Stimulated activated CD8-positive, alpha-beta memory T cell treated with anti-CD3 and anti-CD28 coated beads, Interleukin-4, amount 100 ng/mL, for 4 hours (primary cell): ENCODE measurements at regions not wholly inside any gene's neighbourhood (a gene's known extent, or its start where the extent isn't known, plus 50 kb on each side); places are given as distances from the start of the nearest gene placed in this dataset.
"Not testable (repeated sequence)": the region's sequence is repeated elsewhere in the genome, so short reads cannot be mapped to it uniquely, and the experiment has no call there.

Experiments
- DNase-seq, 2 donors: peaks; one replicate each; pipeline ENCODE4 v3.0.0-alpha.2; 2020; ENCODE audit warnings: low read depth in 2 of 2, low spot score in 1 of 2

- no peak for DNase-seq
These were observed 99.5 kb downstream of the SLC4A3 start for GRCh38 chr2:219726916-219727315.

- no peak for DNase-seq
These were observed 100.5 kb downstream of the SLC4A3 start for GRCh38 chr2:219727771-219728429.

GRCh38 chr2:219728991-219729487 lies 101.6 kb downstream of the SLC4A3 start:
- DNase-seq: no peak

- DNase-seq: no peak
These were observed 103.7 kb downstream of the SLC4A3 start for GRCh38 chr2:219731173-219731572.

GRCh38 chr2:219733106-219733505 lies 105.7 kb downstream of the SLC4A3 start:
- DNase-seq: no peak

GRCh38 chr2:219733746-219734145 lies 106.3 kb downstream of the SLC4A3 start:
- no peak for DNase-seq

GRCh38 chr2:219736209-219736608 lies 108.8 kb downstream of the SLC4A3 start:
- DNase-seq: no peak

- no peak for DNase-seq
These were observed 109.9 kb downstream of the SLC4A3 start for GRCh38 chr2:219737270-219737691.

- no peak for DNase-seq
These were observed 111.6 kb downstream of the SLC4A3 start for GRCh38 chr2:219739066-219739465.

- DNase-seq: no peak
These were observed 112.5 kb downstream of the SLC4A3 start for GRCh38 chr2:219739866-219740440.

GRCh38 chr2:219743548-219743947 lies 116.1 kb downstream of the SLC4A3 start:
- DNase-seq: no peak

GRCh38 chr2:219744066-219744465 lies 116.6 kb downstream of the SLC4A3 start:
- no peak for DNase-seq

- no peak for DNase-seq
These were observed 117.2 kb downstream of the SLC4A3 start for GRCh38 chr2:219744600-219744999.

- no peak for DNase-seq
These were observed 120.2 kb downstream of the SLC4A3 start for GRCh38 chr2:219747637-219748036.

GRCh38 chr2:219748671-219749570 lies 121.5 kb downstream of the SLC4A3 start:
- no peak for DNase-seq

- DNase-seq: not testable (repeated sequence)
These were observed 123.7 kb downstream of the SLC4A3 start for GRCh38 chr2:219751121-219751520.

- no peak for DNase-seq
These were observed 125.3 kb downstream of the SLC4A3 start for GRCh38 chr2:219752726-219753125.

- no peak for DNase-seq
These were observed 131.7 kb downstream of the SLC4A3 start for GRCh38 chr2:219758907-219759680.

GRCh38 chr2:219759801-219760200 lies 132.4 kb downstream of the SLC4A3 start:
- DNase-seq: no peak

GRCh38 chr2:219765231-219765911 lies 137.9 kb downstream of the SLC4A3 start:
- no peak for DNase-seq
